Lung (tissue), 11 donors: ENCODE measurements at regions not wholly inside any gene's neighbourhood (a gene's known extent, or its start where the extent isn't known, plus 50 kb on each side); places are given as distances from the start of the nearest gene placed in this dataset.

Source experiments
- ATAC-seq: fragments of 200-7000 bp; cut with Tn5 transposase; one replicate; pipeline ENCODE4 v1.9.1; 2020; ENCODE audit warnings: moderate number of reproducible peaks; ENCODE audit not compliant: insufficient read depth, low FRiP score
- DNase-seq, 3 donors: peaks; one replicate each; pipeline ENCODE4 v3.0.0-alpha.2; 2013 to 2017
- H3K27ac ChIP-seq, 2 donors: one replicate each; pipeline ENCODE4 v1.5.1; 2013; ENCODE audit warnings: mild to moderate bottlenecking in 2 of 2, moderate library complexity in 2 of 2, control low read depth in 1 of 2, inconsistent platforms in 1 of 2, low read depth in 1 of 2, low read length in 1 of 2
- H3K27me3 ChIP-seq, 3 donors: one replicate each; pipeline ENCODE4 v1.5.1; 2013; ENCODE audit warnings: low read length in 2 of 3; ENCODE audit not compliant: control insufficient read depth in 3 of 3, insufficient read depth in 3 of 3
- H3K36me3 ChIP-seq, 4 donors: one replicate each; pipeline ENCODE4 v1.5.1; 2013; ENCODE audit warnings: low read length in 4 of 4, mild to moderate bottlenecking in 1 of 4, moderate library complexity in 1 of 4; ENCODE audit not compliant: control insufficient read depth in 4 of 4, insufficient read depth in 4 of 4
- H3K4me1 ChIP-seq, 5 donors: one replicate each; pipeline ENCODE4 v1.5.1; 2013; ENCODE audit warnings: low read length in 5 of 5, mild to moderate bottlenecking in 2 of 5, moderate library complexity in 1 of 5; ENCODE audit not compliant: control insufficient read depth in 5 of 5, insufficient read depth in 5 of 5
- H3K4me3 ChIP-seq: one replicate; pipeline ENCODE4 v1.5.1; 2013; ENCODE audit warnings: mild to moderate bottlenecking, control low read depth, moderate library complexity
- H3K9ac ChIP-seq, 2 donors: one replicate each; pipeline ENCODE4 v1.5.1; 2013; ENCODE audit warnings: low read length in 2 of 2, control low read depth in 1 of 2; ENCODE audit not compliant: insufficient read depth in 1 of 2
- H3K9me3 ChIP-seq, 4 donors: one replicate each; pipeline ENCODE4 v1.5.1; 2013; ENCODE audit warnings: low read length in 3 of 4, mild to moderate bottlenecking in 1 of 4, moderate library complexity in 1 of 4; ENCODE audit not compliant: control insufficient read depth in 4 of 4, insufficient read depth in 3 of 4
- CTCF ChIP-seq: IDR thresholded peaks from 2 replicates; pipeline ENCODE4 v1.5.1; 2012; ENCODE audit warnings: mild to moderate bottlenecking; ENCODE audit errors: control extremely low read depth, extremely low read depth
- WGBS, 2 donors: extraction: QIAGEN DNeasy Blood & Tissue Kit; methylation state at CpG; one replicate each; pipeline ENCODE4 v1.1.7; 2013; 5-methylcytosine and 5-hydroxymethylcytosine counted together
- donor health status: control.
- donor health status: control.
- donor health status: Bipolar disorder and iron deficiency.
- donor health status: healthy.
- donor health status: DM: yes; HTN: yes; CAD: no.

GRCh38 chr15:95646484-95647273 lies 683.8 kb upstream of the NR2F2 start:
- Histone ChIP-seq H3K27me3 (no peaks in the 10 kb centered on the region), H3K4me3 (no peak overlapping the region), H3K9ac (no peak overlapping the region), H3K27ac (no peak overlapping the region), H3K4me1 (peaks cover 0 to 14% (median 0%) of the 10 kb centered on the region in 5 donors), H3K36me3 (no peaks in the 10 kb centered on the region), H3K9me3 (no peaks in the 10 kb centered on the region)
- ATAC-seq (no peak), DNase-seq (peak in 2 of 3 donors; percentile 85)
- TF ChIP-seq CTCF = no peak
- WGBS, 2 donors = 88 to 89% methylated on average over 8 of the region's 8 CpGs

- ATAC-seq = no peak
- H3K27me3 ChIP-seq = no peaks in the 10 kb centered on the region
- no peak for DNase-seq
- WGBS, 2 donors = 89 to 90% methylated on average over 10 of the region's 10 CpGs
- peaks cover 0 to 14% (median 0%) of the 10 kb centered on the region in 5 donors for H3K4me1 ChIP-seq
- TF ChIP-seq CTCF = no peak
- no peak overlapping the region for H3K27ac ChIP-seq
- no peak overlapping the region for H3K9ac ChIP-seq
- no peak overlapping the region for H3K4me3 ChIP-seq
- H3K36me3 ChIP-seq = no peaks in the 10 kb centered on the region
- no peaks in the 10 kb centered on the region for H3K9me3 ChIP-seq
These were observed 682.8 kb upstream of the NR2F2 start for GRCh38 chr15:95647531-95648277.

DNA sequence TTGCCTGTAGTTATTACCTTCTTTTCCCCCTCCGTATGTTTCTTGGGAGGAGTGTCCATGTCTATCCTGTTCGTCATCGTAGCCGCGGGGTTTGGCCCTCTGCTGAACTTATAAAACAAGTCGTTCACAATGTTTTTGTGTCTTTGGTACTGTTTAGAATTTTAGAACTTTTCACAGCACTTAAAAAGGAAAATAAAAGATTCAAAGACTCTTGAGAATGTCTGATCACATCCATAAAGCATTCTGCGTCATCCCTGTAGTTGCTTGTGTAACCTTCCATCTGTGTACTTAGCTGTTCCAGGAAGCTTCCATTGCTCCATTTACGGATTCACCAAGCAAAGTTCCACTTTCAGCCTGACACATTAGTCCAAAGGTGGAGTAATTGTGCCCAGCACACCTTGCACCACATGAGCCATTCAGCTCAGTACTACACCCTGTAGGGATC lies 677.1 kb upstream of the NR2F2 start:
- WGBS, 2 donors = 88 to 92% methylated on average over 8 of the region's 8 CpGs

More for the DNA sequence above, 677.1 kb upstream of the NR2F2 start:
- H3K4me3 ChIP-seq = no peak overlapping the region
- no peaks in the 10 kb centered on the region for H3K4me1 ChIP-seq
- ATAC-seq = no peak
- H3K27ac ChIP-seq = no peak overlapping the region
- TF ChIP-seq CTCF = no peak
- H3K9ac ChIP-seq = no peak overlapping the region
- H3K9me3 ChIP-seq = no peaks in the 10 kb centered on the region
- H3K36me3 ChIP-seq = no peaks in the 10 kb centered on the region
- DNase-seq = no peak
- H3K27me3 ChIP-seq = no peaks in the 10 kb centered on the region
